ENCODE measurements at regions not wholly inside any gene's neighbourhood (a gene's known extent, or its start where the extent isn't known, plus 50 kb on each side); places are given as distances from the start of the nearest gene placed in this dataset.

DNA sequence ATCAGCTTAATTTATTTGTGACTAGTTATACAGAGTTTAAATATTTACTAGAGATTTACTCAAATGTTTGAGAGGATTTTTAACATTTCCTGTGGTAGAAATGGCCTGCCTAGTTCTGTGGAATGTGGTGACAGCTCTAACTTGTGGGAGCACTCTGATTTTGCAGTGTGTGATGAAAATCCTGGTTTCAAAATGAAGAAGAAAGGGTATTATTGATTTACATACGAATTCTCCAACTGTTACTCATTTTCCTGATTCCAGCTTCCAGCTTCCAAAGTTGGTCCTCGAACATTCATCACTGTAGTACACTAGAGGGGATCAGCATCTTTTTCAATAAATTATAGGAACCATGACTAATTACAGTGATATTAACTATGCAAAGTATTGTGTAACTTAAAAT lies 462.7 kb upstream of the PKN2 start:
- Histone ChIP-seq H3K36me3 (ENCODE audit: control insufficient read depth, insufficient read depth, low read length) (no peaks in the 10 kb centered on the region), H3K4me3 (ENCODE audit: low read depth, low read length) (no peak overlapping the region), H3K27me3 (ENCODE audit: control insufficient read depth, insufficient read depth, low read length) (no peaks in the 10 kb centered on the region)
- TF ChIP-seq, protein P1, sequence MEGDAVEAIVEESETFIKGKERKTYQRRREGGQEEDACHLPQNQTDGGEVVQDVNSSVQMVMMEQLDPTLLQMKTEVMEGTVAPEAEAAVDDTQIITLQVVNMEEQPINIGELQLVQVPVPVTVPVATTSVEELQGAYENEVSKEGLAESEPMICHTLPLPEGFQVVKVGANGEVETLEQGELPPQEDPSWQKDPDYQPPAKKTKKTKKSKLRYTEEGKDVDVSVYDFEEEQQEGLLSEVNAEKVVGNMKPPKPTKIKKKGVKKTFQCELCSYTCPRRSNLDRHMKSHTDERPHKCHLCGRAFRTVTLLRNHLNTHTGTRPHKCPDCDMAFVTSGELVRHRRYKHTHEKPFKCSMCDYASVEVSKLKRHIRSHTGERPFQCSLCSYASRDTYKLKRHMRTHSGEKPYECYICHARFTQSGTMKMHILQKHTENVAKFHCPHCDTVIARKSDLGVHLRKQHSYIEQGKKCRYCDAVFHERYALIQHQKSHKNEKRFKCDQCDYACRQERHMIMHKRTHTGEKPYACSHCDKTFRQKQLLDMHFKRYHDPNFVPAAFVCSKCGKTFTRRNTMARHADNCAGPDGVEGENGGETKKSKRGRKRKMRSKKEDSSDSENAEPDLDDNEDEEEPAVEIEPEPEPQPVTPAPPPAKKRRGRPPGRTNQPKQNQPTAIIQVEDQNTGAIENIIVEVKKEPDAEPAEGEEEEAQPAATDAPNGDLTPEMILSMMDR (IDR thresholded peaks at IDR 0.05; ENCODE audit: insufficient read depth, low read depth, low read length): no peak
- ChIA-PET CTCF (interaction anchor here (1.9 kb wide), 1 partner anchor 41 kb away, joined by 5 read pairs; no protein-coding TSS in a partner anchor), POLR2A (no interaction called here)
- DNase-seq (ENCODE audit: low read depth): no peak

DNA sequence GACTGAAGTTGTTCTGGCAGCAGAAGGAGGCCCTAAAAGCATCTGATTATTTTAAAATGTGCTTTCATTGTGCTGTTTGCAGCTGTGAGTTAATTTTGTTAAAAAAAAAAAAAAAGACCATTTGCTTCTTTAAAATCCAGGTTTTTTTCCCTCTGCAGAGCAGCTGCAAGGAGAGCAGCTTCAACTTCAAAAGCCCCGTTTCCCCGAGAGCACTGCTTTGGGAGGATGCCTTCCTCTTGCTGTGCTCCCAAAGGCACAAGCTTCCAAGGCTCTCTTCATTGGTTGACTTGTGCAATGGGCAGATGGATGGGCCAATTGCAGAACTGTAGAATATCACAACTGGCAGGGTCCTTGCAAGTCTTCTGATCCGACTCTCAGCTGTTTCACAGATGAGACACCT lies 459.2 kb upstream of the PKN2 start:
- no peaks in the 10 kb centered on the region for H3K27me3 ChIP-seq (ENCODE audit: control insufficient read depth, insufficient read depth, low read length)
- TF ChIP-seq, protein P1 (IDR thresholded peaks at IDR 0.05; ENCODE audit: insufficient read depth, low read depth, low read length): no peak
- ChIA-PET POLR2A (no interaction called here), CTCF (no interaction called here)
- no peak overlapping the region for H3K4me3 ChIP-seq (ENCODE audit: low read depth, low read length)
- no peak for DNase-seq (ENCODE audit: low read depth)
- no peaks in the 10 kb centered on the region for H3K36me3 ChIP-seq (ENCODE audit: control insufficient read depth, insufficient read depth, low read length)

DNA sequence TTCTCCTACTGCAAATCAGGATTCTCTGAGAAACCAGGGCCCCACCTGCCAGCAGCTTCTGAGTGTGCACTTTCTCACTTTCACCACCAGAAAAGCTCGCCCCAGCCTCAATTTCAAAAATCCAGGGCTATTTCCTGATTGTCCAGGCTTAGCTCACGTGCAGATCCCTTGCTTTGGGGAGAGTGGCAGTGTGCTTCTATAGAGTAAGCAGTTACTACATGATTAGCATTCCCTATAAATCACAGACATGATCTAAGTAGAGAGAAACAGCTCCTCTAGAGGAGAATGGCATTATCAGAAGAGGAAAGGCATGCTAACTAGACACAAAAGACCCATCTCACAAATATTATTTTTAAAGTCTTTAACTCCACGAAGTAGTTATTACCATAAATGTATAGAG lies 456.0 kb upstream of the PKN2 start:
- H3K36me3 ChIP-seq (ENCODE audit: control insufficient read depth, insufficient read depth, low read length): no peaks in the 10 kb centered on the region
- ChIA-PET CTCF (interaction anchor here (0.7 kb wide), 1 partner anchor 305 kb away, joined by 3 read pairs; no protein-coding TSS in a partner anchor), POLR2A (no interaction called here)
- TF ChIP-seq, protein P1 (IDR thresholded peaks at IDR 0.05; ENCODE audit: insufficient read depth, low read depth, low read length): no peak
- H3K4me3 ChIP-seq (ENCODE audit: low read depth, low read length): no peak overlapping the region
- no peaks in the 10 kb centered on the region for H3K27me3 ChIP-seq (ENCODE audit: control insufficient read depth, insufficient read depth, low read length)
- DNase-seq (ENCODE audit: low read depth): no peak

DNA sequence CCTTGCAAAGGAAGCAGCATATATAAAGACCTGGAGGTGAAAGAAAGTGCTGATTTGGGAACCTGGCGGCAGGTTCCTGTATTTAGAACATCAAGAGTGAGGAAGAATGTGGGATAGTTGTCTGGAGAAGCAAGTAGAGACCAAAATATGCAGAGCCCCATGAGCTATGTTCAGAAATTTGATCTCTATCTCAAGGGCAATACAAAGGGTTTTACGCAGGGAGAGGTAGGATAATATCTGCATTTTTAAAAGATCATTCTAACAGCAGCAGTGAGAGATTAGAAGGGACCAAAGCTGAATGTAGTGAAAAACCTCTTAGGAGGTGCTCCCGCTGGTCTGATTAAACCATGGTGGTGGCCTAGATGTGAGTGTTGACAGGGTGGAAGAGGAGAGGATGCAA lies 453.9 kb upstream of the PKN2 start:
- ChIA-PET CTCF (no interaction called here), POLR2A (no interaction called here)
- Histone ChIP-seq H3K27me3 (ENCODE audit: control insufficient read depth, insufficient read depth, low read length) (no peaks in the 10 kb centered on the region), H3K36me3 (ENCODE audit: control insufficient read depth, insufficient read depth, low read length) (no peaks in the 10 kb centered on the region), H3K4me3 (ENCODE audit: low read depth, low read length) (no peak overlapping the region)
- no peak for DNase-seq (ENCODE audit: low read depth)
- TF ChIP-seq, protein P1 (IDR thresholded peaks at IDR 0.05; ENCODE audit: insufficient read depth, low read depth, low read length): no peak

DNA sequence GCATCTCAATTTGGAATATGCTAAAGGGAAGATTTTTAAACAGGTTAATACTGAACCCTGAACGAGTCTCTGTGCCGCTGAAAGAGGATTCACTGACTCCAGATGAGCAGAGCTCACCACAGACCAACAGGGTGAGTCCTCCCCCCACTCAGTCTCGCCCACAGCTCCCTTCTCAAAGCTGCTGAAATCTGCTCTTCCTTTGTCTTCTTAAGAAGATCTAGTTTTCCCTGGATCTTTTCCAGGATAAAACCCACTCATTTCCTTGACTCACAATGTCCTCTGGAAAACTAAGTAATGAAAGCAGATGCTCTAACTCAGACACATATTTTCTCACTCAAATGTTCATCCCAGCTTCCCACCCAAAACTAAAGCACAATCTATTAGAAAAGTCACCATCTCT lies 447.0 kb upstream of the PKN2 start:
- ChIA-PET POLR2A (no interaction called here), CTCF (no interaction called here)
- Histone ChIP-seq H3K36me3 (ENCODE audit: control insufficient read depth, insufficient read depth, low read length) (no peaks in the 10 kb centered on the region), H3K27me3 (ENCODE audit: control insufficient read depth, insufficient read depth, low read length) (no peaks in the 10 kb centered on the region), H3K4me3 (ENCODE audit: low read depth, low read length) (no peak overlapping the region)
- TF ChIP-seq, protein P1 (IDR thresholded peaks at IDR 0.05; ENCODE audit: insufficient read depth, low read depth, low read length): no peak
- no peak for DNase-seq (ENCODE audit: low read depth)
